Gastroesophageal sphincter (tissue), 4 donors: ENCODE measurements at regions not wholly inside any gene's neighbourhood (a gene's known extent, or its start where the extent isn't known, plus 50 kb on each side); places are given as distances from the start of the nearest gene placed in this dataset.
"Not testable (repeated sequence)": the region's sequence is repeated elsewhere in the genome, so short reads cannot be mapped to it uniquely, and the experiment has no call there.

ENCODE experiments used
- ATAC-seq: fragments of 150-250 bp; one replicate; pipeline ENCODE4 v1.9.1; 2016; ENCODE audit warnings: mild to moderate bottlenecking, moderate library complexity
- H3K27ac ChIP-seq, 4 donors: fragments of 200-600 bp; sonication (generic) in 3 of 4; 1 replicate in 3 of 4; 2 replicates in 1 of 4; pipeline ENCODE4 v1.5.1; 2016 to 2019
- H3K27me3 ChIP-seq: fragments of 200-600 bp; sonication (generic); one replicate; pipeline ENCODE4 v1.5.1; 2019
- H3K36me3 ChIP-seq, 2 donors: fragments of 200-600 bp; sonication (generic); one replicate each; pipeline ENCODE4 v1.5.1; 2019; ENCODE audit warnings: control low read depth in 1 of 2
- H3K4me1 ChIP-seq, 3 donors: fragments of 200-600 bp; sonication (generic); 1 replicate in 2 of 3; 2 replicates in 1 of 3; pipeline ENCODE4 v1.5.1; 2016 to 2019; ENCODE audit warnings: control low read depth in 2 of 3
- H3K4me3 ChIP-seq, 2 donors: fragments of 200-600 bp; sonication (generic); one replicate each; pipeline ENCODE4 v1.5.1; 2019; ENCODE audit warnings: mild to moderate bottlenecking in 1 of 2, moderate library complexity in 1 of 2
- H3K9me3 ChIP-seq, 3 donors: fragments of 200-600 bp; sonication (generic); one replicate each; pipeline ENCODE4 v1.5.1; 2017 to 2019; ENCODE audit warnings: control low read depth in 2 of 3
- CTCF ChIP-seq, 4 experiments: fragments of 200-600 bp in 2 of 4; fragments of 450-650 bp in 2 of 4; sonication (generic) in 1 of 4; IDR thresholded peaks; one replicate each; pipeline ENCODE4 v1.5.1; 2017 to 2019; ENCODE audit warnings: antibody characterized with exemption in 4 of 4, mild to moderate bottlenecking in 2 of 4, moderate library complexity in 2 of 4
- EP300 ChIP-seq: sonication (generic); formaldehyde crosslinking; IDR thresholded peaks from one replicate; pipeline ENCODE4 v1.6.1; 2017; ENCODE audit warnings: antibody characterized with exemption, mild to moderate bottlenecking
- POLR2A ChIP-seq, 2 donors: fragments of 450-650 bp; IDR thresholded peaks; one replicate each; pipeline ENCODE4 v1.6.1; 2017; ENCODE audit warnings: antibody characterized with exemption in 2 of 2, mild to moderate bottlenecking in 2 of 2, moderate library complexity in 1 of 2
- POLR2AphosphoS5 ChIP-seq: sonication (generic); formaldehyde crosslinking; IDR thresholded peaks from one replicate; pipeline ENCODE4 v1.6.1; 2017; ENCODE audit warnings: antibody characterized with exemption
- WGBS, 2 donors: methylation state at CpG; one replicate each; pipeline ENCODE4 v1.1.5; 2018; ENCODE audit warnings: low coverage in 1 of 2; 5-methylcytosine and 5-hydroxymethylcytosine counted together

- H3K36me3 ChIP-seq, H3K4me3 ChIP-seq, H3K4me1 ChIP-seq, ATAC-seq, H3K9me3 ChIP-seq, H3K27me3 ChIP-seq, H3K27ac ChIP-seq: not testable (repeated sequence)
- WGBS, 2 donors, result no CpG with 5 or more reads among the region's 11 CpGs
These were observed 125.3 kb downstream of the GOLGA6L4 start for GRCh38 chr15:84360902-84361301.

- not testable (repeated sequence) for ATAC-seq, H3K27me3 ChIP-seq, H3K36me3 ChIP-seq, H3K27ac ChIP-seq, H3K4me1 ChIP-seq, H3K9me3 ChIP-seq, H3K4me3 ChIP-seq
These were observed 148.8 kb downstream of the GOLGA6L4 start for GRCh38 chr15:84384421-84384820.

GRCh38 chr15:84387086-84387485 lies 151.5 kb downstream of the GOLGA6L4 start:
- no peaks in the 10 kb centered on the region for H3K27me3 ChIP-seq
- no peaks in the 10 kb centered on the region for H3K36me3 ChIP-seq
- no peaks in the 10 kb centered on the region for H3K4me1 ChIP-seq
- ATAC-seq, result no peak
- WGBS, 2 donors, result 37 to 70% methylated on average over 2 of the region's 8 CpGs
- peaks cover 0 to 6% (median 0%) of the 10 kb centered on the region in 3 donors for H3K9me3 ChIP-seq
- TF ChIP-seq POLR2AphosphoS5, result no peak
- TF ChIP-seq EP300, result no peak
- no peak for TF ChIP-seq CTCF (IDR thresholded peaks at IDR 0.05)
- no peak for TF ChIP-seq POLR2A (IDR thresholded peaks at IDR 0.05)
- no peak overlapping the region for H3K4me3 ChIP-seq
- H3K27ac ChIP-seq, result no peak overlapping the region

- not testable (repeated sequence) for ATAC-seq, H3K27me3 ChIP-seq, H3K27ac ChIP-seq, H3K9me3 ChIP-seq, H3K4me1 ChIP-seq, H3K36me3 ChIP-seq, H3K4me3 ChIP-seq
- 100% methylated on average over 1 of the region's 1 CpG; no CpG with 5 or more reads in 1 of the 2 donors for WGBS, 2 donors
These were observed 152.6 kb downstream of the GOLGA6L4 start for GRCh38 chr15:84388201-84388600.

- not testable (repeated sequence) for H3K9me3 ChIP-seq, H3K4me1 ChIP-seq, H3K36me3 ChIP-seq, H3K4me3 ChIP-seq, ATAC-seq, H3K27me3 ChIP-seq, H3K27ac ChIP-seq
- WGBS, 2 donors, result 60% methylated on average over 1 of the region's 2 CpGs; no CpG with 5 or more reads in 1 of the 2 donors
These were observed 153.1 kb downstream of the GOLGA6L4 start for GRCh38 chr15:84388638-84389037.

GRCh38 chr15:84390324-84390723 lies 154.8 kb downstream of the GOLGA6L4 start:
- not testable (repeated sequence) for H3K9me3 ChIP-seq, H3K27ac ChIP-seq, H3K36me3 ChIP-seq, H3K4me1 ChIP-seq, ATAC-seq, H3K27me3 ChIP-seq, H3K4me3 ChIP-seq
- WGBS, 2 donors, result 76 to 94% methylated on average over 3 to 4 of the region's 4 CpGs

GRCh38 chr15:84391191-84391590 lies 155.6 kb downstream of the GOLGA6L4 start:
- Histone ChIP-seq H3K27ac (no peak overlapping the region), H3K4me3 (no peak overlapping the region), H3K36me3 (no peaks in the 10 kb centered on the region), H3K9me3 (peaks cover 0 to 6% (median 0%) of the 10 kb centered on the region in 3 donors), H3K27me3 (no peaks in the 10 kb centered on the region), H3K4me1 (no peaks in the 10 kb centered on the region)
- TF ChIP-seq CTCF (IDR thresholded peaks at IDR 0.05) (no peak), EP300 (no peak), POLR2AphosphoS5 (no peak), POLR2A (IDR thresholded peaks at IDR 0.05) (no peak)
- no peak for ATAC-seq
- WGBS, 2 donors, result 55 to 64% methylated on average over 1 to 2 of the region's 3 CpGs

GRCh38 chr15:84392020-84392419 lies 156.4 kb downstream of the GOLGA6L4 start:
- H3K36me3 ChIP-seq, H3K4me1 ChIP-seq, H3K9me3 ChIP-seq, H3K27me3 ChIP-seq, H3K27ac ChIP-seq, H3K4me3 ChIP-seq, ATAC-seq: not testable (repeated sequence)
- 80 to 89% methylated on average over 1 to 7 of the region's 7 CpGs for WGBS, 2 donors

- H3K27me3 ChIP-seq, ATAC-seq, H3K27ac ChIP-seq, H3K36me3 ChIP-seq, H3K4me3 ChIP-seq, H3K4me1 ChIP-seq, H3K9me3 ChIP-seq: not testable (repeated sequence)
- WGBS, 2 donors, result 74% methylated on average over 4 of the region's 8 CpGs; no CpG with 5 or more reads in 1 of the 2 donors
These were observed 157.9 kb downstream of the GOLGA6L4 start for GRCh38 chr15:84393386-84393936.

GRCh38 chr15:84393966-84394365 lies 158.4 kb downstream of the GOLGA6L4 start:
- not testable (repeated sequence) for H3K9me3 ChIP-seq, ATAC-seq, H3K4me1 ChIP-seq, H3K27ac ChIP-seq, H3K27me3 ChIP-seq, H3K36me3 ChIP-seq, H3K4me3 ChIP-seq
- no CpG with 5 or more reads among the region's 5 CpGs for WGBS, 2 donors

GRCh38 chr15:84395384-84395783 lies 159.8 kb downstream of the GOLGA6L4 start:
- WGBS, 2 donors, result 100% methylated on average over 4 of the region's 11 CpGs; no CpG with 5 or more reads in 1 of the 2 donors
- H3K4me3 ChIP-seq, ATAC-seq, H3K27ac ChIP-seq, H3K4me1 ChIP-seq, H3K9me3 ChIP-seq, H3K27me3 ChIP-seq: not testable (repeated sequence)
- H3K36me3 ChIP-seq, result peaks cover 0 to 12% of the 10 kb centered on the region in 2 donors

GRCh38 chr15:84395881-84396280 lies 160.3 kb downstream of the GOLGA6L4 start:
- not testable (repeated sequence) for ATAC-seq, H3K4me1 ChIP-seq, H3K4me3 ChIP-seq, H3K27ac ChIP-seq, H3K9me3 ChIP-seq, H3K27me3 ChIP-seq
- WGBS, 2 donors, result 80% methylated on average over 2 of the region's 6 CpGs; no CpG with 5 or more reads in 1 of the 2 donors
- peaks cover 0 to 12% of the 10 kb centered on the region in 2 donors for H3K36me3 ChIP-seq
